ENCODE measurements at regions not wholly inside any gene's neighbourhood (a gene's known extent, or its start where the extent isn't known, plus 50 kb on each side); places are given as distances from the start of the nearest gene placed in this dataset.

DNA sequence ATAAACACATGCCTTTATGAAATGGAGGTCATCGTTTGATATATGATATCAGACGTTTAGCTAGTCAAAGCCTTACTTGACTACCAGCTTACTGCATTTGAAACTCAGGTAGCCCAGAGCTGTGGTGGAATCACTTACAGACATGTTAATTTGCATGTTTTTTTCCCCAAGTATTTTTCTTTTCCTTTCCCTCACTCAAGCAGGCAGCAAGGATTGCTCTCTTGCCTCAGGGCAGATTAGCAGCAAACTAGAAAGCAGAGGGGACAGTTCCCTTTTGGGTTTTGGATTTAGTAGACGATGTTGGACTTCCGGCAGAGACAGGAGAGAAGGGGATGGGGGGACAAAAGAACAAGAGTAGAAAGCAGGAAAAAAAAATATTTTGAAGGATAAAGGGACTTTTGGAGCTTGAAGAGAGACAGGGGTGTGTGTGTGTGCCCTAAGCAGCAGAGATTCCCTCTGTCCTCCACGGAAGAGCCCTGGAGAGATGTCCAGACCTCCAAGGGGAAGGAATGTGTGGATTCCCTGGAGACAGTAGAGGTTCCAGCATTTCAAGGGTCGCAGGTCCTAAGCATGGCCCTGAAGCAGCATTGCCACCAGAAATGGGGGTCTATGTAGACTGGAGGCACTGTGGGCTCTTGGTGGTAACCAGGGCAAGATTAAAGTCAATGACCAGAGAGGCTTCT is 86.8 kb upstream of the CADPS start:
- Mint-ChIP-seq H3K4me3 (ENCODE audit: unreplicated experiment) (no peak overlapping the region), H3K9me3 (ENCODE audit: unreplicated experiment) (no peaks in the 10 kb centered on the region), H3K27ac (ENCODE audit: low read depth, unreplicated experiment) (no peak overlapping the region), H3K36me3 (ENCODE audit: insufficient read depth, unreplicated experiment) (no peaks in the 10 kb centered on the region), H3K27me3 (ENCODE audit: insufficient read depth, unreplicated experiment) (peaks cover 80% of the 10 kb centered on the region), H3K4me1 (ENCODE audit: insufficient read depth, unreplicated experiment) (no peaks in the 10 kb centered on the region)
- DNase-seq (ENCODE audit: unreplicated experiment): no peak
- CTCF ChIA-PET: interaction anchor here (1.5 kb wide), 1 partner anchor 297 kb away, joined by 5 read pairs; no protein-coding TSS in a partner anchor
- intact Hi-C loops (cut with micrococcal nuclease): loop anchor here (10.0 kb wide), 1 partner anchor 297 kb away; no protein-coding TSS in a partner anchor
- TF ChIP-seq, protein P1, sequence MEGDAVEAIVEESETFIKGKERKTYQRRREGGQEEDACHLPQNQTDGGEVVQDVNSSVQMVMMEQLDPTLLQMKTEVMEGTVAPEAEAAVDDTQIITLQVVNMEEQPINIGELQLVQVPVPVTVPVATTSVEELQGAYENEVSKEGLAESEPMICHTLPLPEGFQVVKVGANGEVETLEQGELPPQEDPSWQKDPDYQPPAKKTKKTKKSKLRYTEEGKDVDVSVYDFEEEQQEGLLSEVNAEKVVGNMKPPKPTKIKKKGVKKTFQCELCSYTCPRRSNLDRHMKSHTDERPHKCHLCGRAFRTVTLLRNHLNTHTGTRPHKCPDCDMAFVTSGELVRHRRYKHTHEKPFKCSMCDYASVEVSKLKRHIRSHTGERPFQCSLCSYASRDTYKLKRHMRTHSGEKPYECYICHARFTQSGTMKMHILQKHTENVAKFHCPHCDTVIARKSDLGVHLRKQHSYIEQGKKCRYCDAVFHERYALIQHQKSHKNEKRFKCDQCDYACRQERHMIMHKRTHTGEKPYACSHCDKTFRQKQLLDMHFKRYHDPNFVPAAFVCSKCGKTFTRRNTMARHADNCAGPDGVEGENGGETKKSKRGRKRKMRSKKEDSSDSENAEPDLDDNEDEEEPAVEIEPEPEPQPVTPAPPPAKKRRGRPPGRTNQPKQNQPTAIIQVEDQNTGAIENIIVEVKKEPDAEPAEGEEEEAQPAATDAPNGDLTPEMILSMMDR (IDR thresholded peaks at IDR 0.05; ENCODE audit: unreplicated experiment): no peak
- POLR2A ChIA-PET: no interaction called here
- BruUV-seq (replicated peaks): no TSS peak

DNA sequence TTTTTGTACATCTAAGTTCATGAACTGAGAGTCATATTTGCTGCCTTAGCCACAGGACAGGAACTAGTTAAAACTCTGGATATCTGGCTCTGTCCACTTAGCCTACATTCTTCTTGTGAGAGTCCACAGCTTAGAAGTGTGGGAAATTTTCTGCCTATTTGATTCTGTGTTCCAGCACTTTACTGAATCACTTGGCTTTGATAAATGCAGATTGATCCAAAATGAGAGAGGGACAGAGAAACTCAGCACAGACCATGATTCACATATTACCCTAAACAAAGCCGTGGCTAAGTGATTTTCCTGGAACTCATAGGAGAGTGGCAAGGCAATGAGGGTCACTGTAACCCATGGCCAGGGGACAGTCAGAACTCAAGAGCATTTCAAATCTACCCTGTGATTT is 87.5 kb upstream of the CADPS start:
- intact Hi-C loops (cut with micrococcal nuclease): loop anchor here (10.0 kb wide), 1 partner anchor 298 kb away; no protein-coding TSS in a partner anchor
- H3K27ac Mint-ChIP-seq (ENCODE audit: low read depth, unreplicated experiment): no peak overlapping the region
- BruUV-seq (replicated peaks): no TSS peak
- ChIA-PET CTCF (no interaction called here), POLR2A (no interaction called here)
- TF ChIP-seq, protein P1 (IDR thresholded peaks at IDR 0.05; ENCODE audit: unreplicated experiment): no peak
- H3K36me3 Mint-ChIP-seq (ENCODE audit: insufficient read depth, unreplicated experiment): no peaks in the 10 kb centered on the region
- no peaks in the 10 kb centered on the region for H3K9me3 Mint-ChIP-seq (ENCODE audit: unreplicated experiment)
- H3K27me3 Mint-ChIP-seq (ENCODE audit: insufficient read depth, unreplicated experiment): peaks cover 80% of the 10 kb centered on the region
- no peak overlapping the region for H3K4me3 Mint-ChIP-seq (ENCODE audit: unreplicated experiment)
- H3K4me1 Mint-ChIP-seq (ENCODE audit: insufficient read depth, unreplicated experiment): no peaks in the 10 kb centered on the region
- no peak for DNase-seq (ENCODE audit: unreplicated experiment)

DNA sequence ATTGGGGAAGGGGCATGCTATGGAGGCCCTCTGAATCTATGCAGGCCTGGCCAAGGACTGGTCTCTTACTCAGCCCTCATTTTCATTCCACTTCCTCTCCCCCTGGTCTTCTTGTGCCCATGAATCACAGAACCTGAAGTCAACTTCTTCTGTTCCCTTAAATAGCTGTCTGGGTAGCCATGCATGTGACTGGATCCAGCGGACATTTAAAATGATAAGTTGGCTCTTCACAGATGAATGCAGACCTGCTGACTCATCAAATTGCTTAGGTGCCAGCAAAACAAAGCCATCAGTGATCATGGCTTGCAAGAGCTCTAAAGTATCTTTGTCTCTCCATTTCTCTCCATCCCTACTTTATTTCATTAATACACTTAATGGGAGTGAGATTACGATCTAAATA is 90.1 kb upstream of the CADPS start:
- no TSS peak for BruUV-seq (replicated peaks)
- DNase-seq (ENCODE audit: unreplicated experiment): no peak
- Mint-ChIP-seq H3K27me3 (ENCODE audit: insufficient read depth, unreplicated experiment) (peaks cover 82% of the 10 kb centered on the region), H3K36me3 (ENCODE audit: insufficient read depth, unreplicated experiment) (no peaks in the 10 kb centered on the region), H3K27ac (ENCODE audit: low read depth, unreplicated experiment) (no peak overlapping the region), H3K4me3 (ENCODE audit: unreplicated experiment) (no peak overlapping the region), H3K4me1 (ENCODE audit: insufficient read depth, unreplicated experiment) (no peaks in the 10 kb centered on the region), H3K9me3 (ENCODE audit: unreplicated experiment) (no peaks in the 10 kb centered on the region)
- intact Hi-C loops (cut with micrococcal nuclease): loop anchor here (10.0 kb wide), 1 partner anchor 301 kb away; no protein-coding TSS in a partner anchor
- TF ChIP-seq, protein P1 (IDR thresholded peaks at IDR 0.05; ENCODE audit: unreplicated experiment): no peak
- ChIA-PET CTCF (no interaction called here), POLR2A (no interaction called here)

DNA sequence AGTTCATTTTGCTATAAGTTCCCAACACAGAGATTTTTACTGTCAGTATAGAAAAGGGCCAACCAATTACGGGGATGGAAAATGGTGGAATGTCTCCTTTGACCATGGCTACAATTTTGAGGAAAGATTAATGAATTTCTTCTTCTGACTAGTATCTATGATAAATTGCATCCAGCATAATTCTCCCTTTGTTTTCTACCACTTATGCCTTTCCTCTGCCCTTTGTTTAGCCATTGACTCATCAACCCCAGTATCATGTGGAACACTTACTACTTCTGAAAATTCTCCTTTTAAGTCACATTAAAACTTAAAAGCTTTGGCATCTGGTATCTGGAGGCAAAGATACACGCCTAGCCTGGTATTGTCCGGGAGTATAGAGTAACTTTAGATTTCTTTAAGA is 92.9 kb upstream of the CADPS start:
- peaks cover 80% of the 10 kb centered on the region for H3K27me3 Mint-ChIP-seq (ENCODE audit: insufficient read depth, unreplicated experiment)
- TF ChIP-seq, protein P1 (IDR thresholded peaks at IDR 0.05; ENCODE audit: unreplicated experiment): no peak
- H3K27ac Mint-ChIP-seq (ENCODE audit: low read depth, unreplicated experiment): no peak overlapping the region
- no peak overlapping the region for H3K4me3 Mint-ChIP-seq (ENCODE audit: unreplicated experiment)
- ChIA-PET POLR2A (no interaction called here), CTCF (interaction anchor here (1.3 kb wide), 1 partner anchor 10 kb away, joined by 3 read pairs; no protein-coding TSS in a partner anchor)
- no peaks in the 10 kb centered on the region for H3K36me3 Mint-ChIP-seq (ENCODE audit: insufficient read depth, unreplicated experiment)
- no TSS peak for BruUV-seq (replicated peaks)
- intact Hi-C loops (cut with micrococcal nuclease): loop anchor here (10.0 kb wide), 1 partner anchor 303 kb away; no protein-coding TSS in a partner anchor
- no peaks in the 10 kb centered on the region for H3K4me1 Mint-ChIP-seq (ENCODE audit: insufficient read depth, unreplicated experiment)
- DNase-seq (ENCODE audit: unreplicated experiment): no peak
- H3K9me3 Mint-ChIP-seq (ENCODE audit: unreplicated experiment): no peaks in the 10 kb centered on the region
